Thyroid gland (tissue), 4 donors: ENCODE measurements at regions not wholly inside any gene's neighbourhood (a gene's known extent, or its start where the extent isn't known, plus 50 kb on each side); places are given as distances from the start of the nearest gene placed in this dataset.

ENCODE experiments used
- POLR2A ChIP-seq, 2 donors: fragments of 450-650 bp; IDR thresholded peaks; one replicate each; pipeline ENCODE4 v1.6.1; 2017; ENCODE audit warnings: antibody characterized with exemption in 2 of 2, mild to moderate bottlenecking in 2 of 2, moderate library complexity in 1 of 2
- TF ChIP-seq, protein P1 (sequence below), 6 experiments: fragments of 200-600 bp in 3 of 6; fragments of 450-650 bp in 3 of 6; sonication (generic) in 3 of 6; IDR thresholded peaks; one replicate each; pipeline ENCODE4 v1.5.1; 2016 to 2019; ENCODE audit warnings: antibody characterized with exemption in 6 of 6, mild to moderate bottlenecking in 2 of 6, inconsistent platforms in 1 of 6, moderate library complexity in 1 of 6

DNA sequence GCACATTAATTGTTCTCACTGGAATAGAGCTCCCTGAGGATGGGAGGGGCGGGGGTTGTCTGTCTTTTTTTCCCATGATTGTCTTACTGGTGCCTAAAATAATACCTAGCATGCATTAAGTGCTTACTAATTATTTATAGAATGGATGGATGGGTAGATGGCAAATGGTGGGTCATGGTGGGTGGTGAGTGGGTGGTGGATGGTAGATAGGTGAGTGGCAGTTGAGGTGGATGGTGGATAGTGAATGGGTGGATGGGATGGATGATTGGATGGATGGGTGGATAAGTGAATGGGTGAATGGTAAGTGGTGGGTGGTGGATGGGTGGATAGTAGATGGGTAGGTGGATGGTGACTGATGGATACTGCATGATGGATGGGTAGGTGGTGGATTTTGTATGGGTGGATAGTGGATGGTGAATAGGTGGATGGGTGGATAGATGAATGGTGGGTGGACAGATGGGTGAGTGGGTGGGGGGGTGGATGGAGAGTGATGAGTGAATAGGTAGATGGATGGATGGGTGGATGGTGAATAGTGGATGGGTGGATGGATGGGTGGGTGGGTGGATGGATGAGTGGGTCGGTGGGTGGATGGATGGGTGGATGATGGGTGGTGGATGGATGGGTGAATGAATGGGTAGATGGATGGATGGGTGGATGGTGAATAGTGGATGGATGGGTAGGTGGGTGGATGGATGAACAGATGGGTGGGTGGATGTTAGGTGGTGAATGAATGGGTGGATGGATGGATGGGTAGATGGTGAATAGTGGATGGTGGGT is 51.6 kb downstream of the RBFOX3 start:
- TF ChIP-seq, protein P1, sequence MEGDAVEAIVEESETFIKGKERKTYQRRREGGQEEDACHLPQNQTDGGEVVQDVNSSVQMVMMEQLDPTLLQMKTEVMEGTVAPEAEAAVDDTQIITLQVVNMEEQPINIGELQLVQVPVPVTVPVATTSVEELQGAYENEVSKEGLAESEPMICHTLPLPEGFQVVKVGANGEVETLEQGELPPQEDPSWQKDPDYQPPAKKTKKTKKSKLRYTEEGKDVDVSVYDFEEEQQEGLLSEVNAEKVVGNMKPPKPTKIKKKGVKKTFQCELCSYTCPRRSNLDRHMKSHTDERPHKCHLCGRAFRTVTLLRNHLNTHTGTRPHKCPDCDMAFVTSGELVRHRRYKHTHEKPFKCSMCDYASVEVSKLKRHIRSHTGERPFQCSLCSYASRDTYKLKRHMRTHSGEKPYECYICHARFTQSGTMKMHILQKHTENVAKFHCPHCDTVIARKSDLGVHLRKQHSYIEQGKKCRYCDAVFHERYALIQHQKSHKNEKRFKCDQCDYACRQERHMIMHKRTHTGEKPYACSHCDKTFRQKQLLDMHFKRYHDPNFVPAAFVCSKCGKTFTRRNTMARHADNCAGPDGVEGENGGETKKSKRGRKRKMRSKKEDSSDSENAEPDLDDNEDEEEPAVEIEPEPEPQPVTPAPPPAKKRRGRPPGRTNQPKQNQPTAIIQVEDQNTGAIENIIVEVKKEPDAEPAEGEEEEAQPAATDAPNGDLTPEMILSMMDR (IDR thresholded peaks at IDR 0.05): no peak
- TF ChIP-seq POLR2A (IDR thresholded peaks at IDR 0.05): no peak
